ENCODE measurements at regions not wholly inside any gene's neighbourhood (a gene's known extent, or its start where the extent isn't known, plus 50 kb on each side); places are given as distances from the start of the nearest gene placed in this dataset.

DNA sequence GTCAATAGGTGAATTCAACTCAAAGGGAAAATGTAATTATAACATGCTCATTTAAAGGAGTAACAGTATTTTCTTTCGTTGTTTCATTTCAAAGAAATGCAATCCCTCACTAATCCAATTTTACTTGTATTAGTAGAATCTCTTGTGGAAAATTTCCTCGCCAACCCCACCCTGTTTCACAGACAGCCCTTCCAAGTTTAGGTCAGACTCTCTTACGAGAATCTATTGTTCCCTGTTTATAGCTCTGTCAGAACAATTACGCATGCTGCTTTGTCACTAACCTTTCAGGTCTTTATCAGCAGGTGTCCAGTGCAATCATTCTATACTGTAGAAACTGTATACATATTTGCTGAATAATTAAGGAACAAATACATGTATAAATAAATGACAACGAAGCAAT is 657.8 kb upstream of the LINC00305 start:
- Histone ChIP-seq H3F3A (ENCODE audit: insufficient read depth, low read length, poor library complexity, severe bottlenecking) (no peaks in the 10 kb centered on the region), H4K20me1 (ENCODE audit: insufficient read depth) (no peaks in the 10 kb centered on the region), H3K9me3 (ENCODE audit: low read length) (no peaks in the 10 kb centered on the region), H3K9me2 (ENCODE audit: insufficient read depth, low read length) (no peaks in the 10 kb centered on the region), H3K27me3 (ENCODE audit: insufficient read depth, low read depth, low read length) (no peaks in the 10 kb centered on the region), H3K9ac (ENCODE audit: low read length) (no peak overlapping the region), H3K4me3 (ENCODE audit: low read length) (no peak overlapping the region), H2AFZ (ENCODE audit: low read depth, low read length) (no peak overlapping the region), H3K4me2 (ENCODE audit: low read length) (no peak overlapping the region), H3K36me3 (ENCODE audit: insufficient read depth, low read length) (no peaks in the 10 kb centered on the region), H3K27ac (ENCODE audit: low read length) (no peak overlapping the region), H3K79me2 (replicated peaks; ENCODE audit: insufficient read depth, low read length) (no peaks in the 10 kb centered on the region)
- TF ChIP-seq, protein P1, sequence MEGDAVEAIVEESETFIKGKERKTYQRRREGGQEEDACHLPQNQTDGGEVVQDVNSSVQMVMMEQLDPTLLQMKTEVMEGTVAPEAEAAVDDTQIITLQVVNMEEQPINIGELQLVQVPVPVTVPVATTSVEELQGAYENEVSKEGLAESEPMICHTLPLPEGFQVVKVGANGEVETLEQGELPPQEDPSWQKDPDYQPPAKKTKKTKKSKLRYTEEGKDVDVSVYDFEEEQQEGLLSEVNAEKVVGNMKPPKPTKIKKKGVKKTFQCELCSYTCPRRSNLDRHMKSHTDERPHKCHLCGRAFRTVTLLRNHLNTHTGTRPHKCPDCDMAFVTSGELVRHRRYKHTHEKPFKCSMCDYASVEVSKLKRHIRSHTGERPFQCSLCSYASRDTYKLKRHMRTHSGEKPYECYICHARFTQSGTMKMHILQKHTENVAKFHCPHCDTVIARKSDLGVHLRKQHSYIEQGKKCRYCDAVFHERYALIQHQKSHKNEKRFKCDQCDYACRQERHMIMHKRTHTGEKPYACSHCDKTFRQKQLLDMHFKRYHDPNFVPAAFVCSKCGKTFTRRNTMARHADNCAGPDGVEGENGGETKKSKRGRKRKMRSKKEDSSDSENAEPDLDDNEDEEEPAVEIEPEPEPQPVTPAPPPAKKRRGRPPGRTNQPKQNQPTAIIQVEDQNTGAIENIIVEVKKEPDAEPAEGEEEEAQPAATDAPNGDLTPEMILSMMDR (IDR thresholded peaks at IDR 0.05; ENCODE audit: poor library complexity, severe bottlenecking) = no peak
- TF ChIP-seq RAD21 (conservative IDR thresholded peaks at IDR 0.05) (no peak), MXI1 (conservative IDR thresholded peaks at IDR 0.05; ENCODE audit: poor library complexity, severe bottlenecking) (no peak), TAF1 (IDR thresholded peaks at IDR 0.05; ENCODE audit: low read depth) (no peak), EZH2 (IDR thresholded peaks at IDR 0.05; ENCODE audit: borderline replicate concordance, insufficient read depth, low read length, poor library complexity, severe bottlenecking) (no peak), SMC3 (conservative IDR thresholded peaks at IDR 0.05; ENCODE audit: poor library complexity) (no peak), EP300 (conservative IDR thresholded peaks at IDR 0.05; ENCODE audit: poor library complexity, severe bottlenecking) (no peak), POLR2AphosphoS5 (IDR thresholded peaks at IDR 0.05) (no peak)
- TF ChIP-seq, protein P2, sequence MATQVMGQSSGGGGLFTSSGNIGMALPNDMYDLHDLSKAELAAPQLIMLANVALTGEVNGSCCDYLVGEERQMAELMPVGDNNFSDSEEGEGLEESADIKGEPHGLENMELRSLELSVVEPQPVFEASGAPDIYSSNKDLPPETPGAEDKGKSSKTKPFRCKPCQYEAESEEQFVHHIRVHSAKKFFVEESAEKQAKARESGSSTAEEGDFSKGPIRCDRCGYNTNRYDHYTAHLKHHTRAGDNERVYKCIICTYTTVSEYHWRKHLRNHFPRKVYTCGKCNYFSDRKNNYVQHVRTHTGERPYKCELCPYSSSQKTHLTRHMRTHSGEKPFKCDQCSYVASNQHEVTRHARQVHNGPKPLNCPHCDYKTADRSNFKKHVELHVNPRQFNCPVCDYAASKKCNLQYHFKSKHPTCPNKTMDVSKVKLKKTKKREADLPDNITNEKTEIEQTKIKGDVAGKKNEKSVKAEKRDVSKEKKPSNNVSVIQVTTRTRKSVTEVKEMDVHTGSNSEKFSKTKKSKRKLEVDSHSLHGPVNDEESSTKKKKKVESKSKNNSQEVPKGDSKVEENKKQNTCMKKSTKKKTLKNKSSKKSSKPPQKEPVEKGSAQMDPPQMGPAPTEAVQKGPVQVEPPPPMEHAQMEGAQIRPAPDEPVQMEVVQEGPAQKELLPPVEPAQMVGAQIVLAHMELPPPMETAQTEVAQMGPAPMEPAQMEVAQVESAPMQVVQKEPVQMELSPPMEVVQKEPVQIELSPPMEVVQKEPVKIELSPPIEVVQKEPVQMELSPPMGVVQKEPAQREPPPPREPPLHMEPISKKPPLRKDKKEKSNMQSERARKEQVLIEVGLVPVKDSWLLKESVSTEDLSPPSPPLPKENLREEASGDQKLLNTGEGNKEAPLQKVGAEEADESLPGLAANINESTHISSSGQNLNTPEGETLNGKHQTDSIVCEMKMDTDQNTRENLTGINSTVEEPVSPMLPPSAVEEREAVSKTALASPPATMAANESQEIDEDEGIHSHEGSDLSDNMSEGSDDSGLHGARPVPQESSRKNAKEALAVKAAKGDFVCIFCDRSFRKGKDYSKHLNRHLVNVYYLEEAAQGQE (IDR thresholded peaks at IDR 0.05; ENCODE audit: borderline replicate concordance) = no peak

- Histone ChIP-seq H3K9me2 (ENCODE audit: insufficient read depth, low read length) (no peaks in the 10 kb centered on the region), H3K4me2 (ENCODE audit: low read length) (no peak overlapping the region), H4K20me1 (ENCODE audit: insufficient read depth) (no peaks in the 10 kb centered on the region), H3K9me3 (ENCODE audit: low read length) (no peaks in the 10 kb centered on the region), H3F3A (ENCODE audit: insufficient read depth, low read length, poor library complexity, severe bottlenecking) (no peaks in the 10 kb centered on the region), H3K27ac (ENCODE audit: low read length) (no peak overlapping the region), H3K27me3 (ENCODE audit: insufficient read depth, low read depth, low read length) (no peaks in the 10 kb centered on the region), H3K9ac (ENCODE audit: low read length) (no peak overlapping the region), H3K36me3 (ENCODE audit: insufficient read depth, low read length) (no peaks in the 10 kb centered on the region), H3K79me2 (replicated peaks; ENCODE audit: insufficient read depth, low read length) (no peaks in the 10 kb centered on the region), H3K4me3 (ENCODE audit: low read length) (no peak overlapping the region), H2AFZ (ENCODE audit: low read depth, low read length) (no peak overlapping the region)
- TF ChIP-seq, protein P2 (IDR thresholded peaks at IDR 0.05; ENCODE audit: borderline replicate concordance) = no peak
- no peak for TF ChIP-seq TAF1 (IDR thresholded peaks at IDR 0.05; ENCODE audit: low read depth)
- TF ChIP-seq SMC3 (conservative IDR thresholded peaks at IDR 0.05; ENCODE audit: poor library complexity) = no peak
- no peak for TF ChIP-seq EP300 (conservative IDR thresholded peaks at IDR 0.05; ENCODE audit: poor library complexity, severe bottlenecking)
- TF ChIP-seq, protein P1 (IDR thresholded peaks at IDR 0.05; ENCODE audit: poor library complexity, severe bottlenecking) = no peak
- TF ChIP-seq POLR2AphosphoS5 (IDR thresholded peaks at IDR 0.05) = no peak
- no peak for TF ChIP-seq RAD21 (conservative IDR thresholded peaks at IDR 0.05)
- no peak for TF ChIP-seq MXI1 (conservative IDR thresholded peaks at IDR 0.05; ENCODE audit: poor library complexity, severe bottlenecking)
- no peak for TF ChIP-seq EZH2 (IDR thresholded peaks at IDR 0.05; ENCODE audit: borderline replicate concordance, insufficient read depth, low read length, poor library complexity, severe bottlenecking)
Measured at GRCh38 chr18:64806232-64806631, 657.3 kb upstream of the LINC00305 start.

Measured in neural cell (in vitro differentiated cells).